WTC11 (cell line): ENCODE measurements at regions not wholly inside any gene's neighbourhood (a gene's known extent, or its start where the extent isn't known, plus 50 kb on each side); places are given as distances from the start of the nearest gene placed in this dataset.

Experiments
- ATAC-seq: fragments of 200-7000 bp; cut with Tn5 transposase; 2 replicates; pipeline ENCODE4 v1.10.0; 2021; ENCODE audit warnings: mild to moderate bottlenecking, moderate library complexity
- CTCF ChIA-PET: fragments of 300-600 bp; sonication (Branson Sonifier 250); formaldehyde crosslinking; loops from one replicate; lab custom pipeline; 2021; ENCODE audit warnings: antibody characterized with exemption; lab: Charles Lee
- POLR2A ChIA-PET: fragments of 350-600 bp; sonication (Branson Sonifier 250); formaldehyde crosslinking; loops from one replicate; lab custom pipeline; 2021; ENCODE audit warnings: antibody characterized with exemption; lab: Charles Lee
- DNase-seq: peaks from one replicate; pipeline ENCODE4 v3.0.0; 2021; ENCODE audit warnings: low spot score
- H3K27ac Mint-ChIP-seq: 2 replicates; pipeline ENCODE4 v1.8.0; 2021; ENCODE audit warnings: mixed read lengths
- H3K27me3 Mint-ChIP-seq: 2 replicates; pipeline ENCODE4 v1.8.0; 2021; ENCODE audit warnings: low read depth, mild to moderate bottlenecking, moderate library complexity, mixed read lengths
- H3K36me3 Mint-ChIP-seq: 2 replicates; pipeline ENCODE4 v1.8.0; 2021; ENCODE audit warnings: mixed read lengths
- H3K4me1 Mint-ChIP-seq: 2 replicates; pipeline ENCODE4 v1.8.0; 2022; ENCODE audit warnings: mixed read lengths
- H3K4me3 Mint-ChIP-seq: 2 replicates; pipeline ENCODE4 v1.8.0; 2021; ENCODE audit warnings: mild to moderate bottlenecking, moderate library complexity, mixed read lengths
- H3K9me3 Mint-ChIP-seq: 2 replicates; pipeline ENCODE4 v1.8.0; 2021; ENCODE audit warnings: mixed read lengths
- EMX1 ChIP-seq: fragments of 250-450 bp; sonication (Bioruptor Pico); IDR thresholded peaks from 2 replicates; pipeline ENCODE4 v1.8.0; 2021; ENCODE audit warnings: mild to moderate bottlenecking
- NFATC4 ChIP-seq: fragments of 250-450 bp; sonication (Bioruptor Pico); IDR thresholded peaks from 2 replicates; pipeline ENCODE4 v1.9.0; 2021; ENCODE audit warnings: mild to moderate bottlenecking
- NR3C1 ChIP-seq: sonication (generic); formaldehyde crosslinking; conservative IDR thresholded peaks from 2 replicates; pipeline ENCODE4 v1.8.1; 2023; ENCODE audit warnings: low read depth, mild to moderate bottlenecking, missing genetic modification reagents
- PRDM15 ChIP-seq: sonication (generic); formaldehyde crosslinking; IDR thresholded peaks from 2 replicates; pipeline ENCODE4 v1.8.0; 2022; ENCODE audit warnings: missing genetic modification reagents
- PREB ChIP-seq: sonication (generic); formaldehyde crosslinking; IDR thresholded peaks from 2 replicates; pipeline ENCODE4 v1.8.1; 2022; ENCODE audit warnings: mild to moderate bottlenecking, missing genetic modification reagents, moderate library complexity, borderline replicate concordance
- SP1 ChIP-seq: sonication (generic); formaldehyde crosslinking; conservative IDR thresholded peaks from 2 replicates; pipeline ENCODE4 v1.8.1; 2022; ENCODE audit warnings: missing genetic modification reagents
- ZNF317 ChIP-seq: sonication (generic); formaldehyde crosslinking; IDR thresholded peaks from 2 replicates; pipeline ENCODE4 v1.8.1; 2023; ENCODE audit warnings: low read depth, mild to moderate bottlenecking, moderate library complexity, missing genetic modification reagents, borderline replicate concordance
- TF ChIP-seq, protein P1 (sequence below): sonication (generic); formaldehyde crosslinking; IDR thresholded peaks from 2 replicates; pipeline ENCODE4 v1.8.0; 2023; ENCODE audit warnings: missing genetic modification reagents, mild to moderate bottlenecking, borderline replicate concordance
- TF ChIP-seq, protein P2 (sequence below): fragments of 250-450 bp; sonication (Bioruptor Pico); IDR thresholded peaks from 2 replicates; pipeline ENCODE4 v1.9.0; 2021; ENCODE audit warnings: mild to moderate bottlenecking, borderline replicate concordance
- TF ChIP-seq, protein P3 (sequence below): sonication (generic); formaldehyde crosslinking; IDR thresholded peaks from 2 replicates; pipeline ENCODE4 v1.8.1; 2023; ENCODE audit warnings: mild to moderate bottlenecking, missing genetic modification reagents, borderline replicate concordance

- Mint-ChIP-seq H3K27me3 (no peaks in the 10 kb centered on the region; the same call in 1 of the 2 replicates), H3K36me3 (no peaks in the 10 kb centered on the region), H3K4me3 (no peak overlapping the region), H3K4me1 (0 out of 2 replicates have a peak, but pooled peaks cover 4% of the 10 kb centered on the region), H3K27ac (no peak overlapping the region), H3K9me3 (no peaks in the 10 kb centered on the region)
- no peak for DNase-seq
- no peak for ATAC-seq
- ChIA-PET POLR2A (no interaction called here), CTCF (interaction anchor here (1.7 kb wide), 1 partner anchor 67 kb away, joined by 5 read pairs; no protein-coding TSS in a partner anchor)
- no peak for TF ChIP-seq PRDM15
Measured at GRCh38 chr4:85151786-85152185, 185.3 kb upstream of the WDFY3 start.

GRCh38 chr4:85152480-85152879, 186.0 kb upstream of the WDFY3 start:
- Mint-ChIP-seq H3K27me3 (no peaks in the 10 kb centered on the region; the same call in 1 of the 2 replicates), H3K36me3 (no peaks in the 10 kb centered on the region), H3K9me3 (no peaks in the 10 kb centered on the region), H3K4me3 (no peak overlapping the region), H3K4me1 (0 out of 2 replicates have a peak, but pooled peaks cover 4% of the 10 kb centered on the region), H3K27ac (no peak overlapping the region)
- TF ChIP-seq NFATC4 (no peak), SP1 (CRISPR knock-in tag) (no peak), PREB (CRISPR knock-in tag) (no peak), EMX1 (CRISPR knock-in tag) (no peak), ZNF317 (CRISPR knock-in tag) (no peak), NR3C1 (CRISPR knock-in tag) (no peak)
- TF ChIP-seq, protein P1, sequence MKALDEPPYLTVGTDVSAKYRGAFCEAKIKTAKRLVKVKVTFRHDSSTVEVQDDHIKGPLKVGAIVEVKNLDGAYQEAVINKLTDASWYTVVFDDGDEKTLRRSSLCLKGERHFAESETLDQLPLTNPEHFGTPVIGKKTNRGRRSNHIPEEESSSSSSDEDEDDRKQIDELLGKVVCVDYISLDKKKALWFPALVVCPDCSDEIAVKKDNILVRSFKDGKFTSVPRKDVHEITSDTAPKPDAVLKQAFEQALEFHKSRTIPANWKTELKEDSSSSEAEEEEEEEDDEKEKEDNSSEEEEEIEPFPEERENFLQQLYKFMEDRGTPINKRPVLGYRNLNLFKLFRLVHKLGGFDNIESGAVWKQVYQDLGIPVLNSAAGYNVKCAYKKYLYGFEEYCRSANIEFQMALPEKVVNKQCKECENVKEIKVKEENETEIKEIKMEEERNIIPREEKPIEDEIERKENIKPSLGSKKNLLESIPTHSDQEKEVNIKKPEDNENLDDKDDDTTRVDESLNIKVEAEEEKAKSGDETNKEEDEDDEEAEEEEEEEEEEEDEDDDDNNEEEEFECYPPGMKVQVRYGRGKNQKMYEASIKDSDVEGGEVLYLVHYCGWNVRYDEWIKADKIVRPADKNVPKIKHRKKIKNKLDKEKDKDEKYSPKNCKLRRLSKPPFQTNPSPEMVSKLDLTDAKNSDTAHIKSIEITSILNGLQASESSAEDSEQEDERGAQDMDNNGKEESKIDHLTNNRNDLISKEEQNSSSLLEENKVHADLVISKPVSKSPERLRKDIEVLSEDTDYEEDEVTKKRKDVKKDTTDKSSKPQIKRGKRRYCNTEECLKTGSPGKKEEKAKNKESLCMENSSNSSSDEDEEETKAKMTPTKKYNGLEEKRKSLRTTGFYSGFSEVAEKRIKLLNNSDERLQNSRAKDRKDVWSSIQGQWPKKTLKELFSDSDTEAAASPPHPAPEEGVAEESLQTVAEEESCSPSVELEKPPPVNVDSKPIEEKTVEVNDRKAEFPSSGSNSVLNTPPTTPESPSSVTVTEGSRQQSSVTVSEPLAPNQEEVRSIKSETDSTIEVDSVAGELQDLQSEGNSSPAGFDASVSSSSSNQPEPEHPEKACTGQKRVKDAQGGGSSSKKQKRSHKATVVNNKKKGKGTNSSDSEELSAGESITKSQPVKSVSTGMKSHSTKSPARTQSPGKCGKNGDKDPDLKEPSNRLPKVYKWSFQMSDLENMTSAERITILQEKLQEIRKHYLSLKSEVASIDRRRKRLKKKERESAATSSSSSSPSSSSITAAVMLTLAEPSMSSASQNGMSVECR (CRISPR knock-in tag), result no peak
- TF ChIP-seq, protein P2, sequence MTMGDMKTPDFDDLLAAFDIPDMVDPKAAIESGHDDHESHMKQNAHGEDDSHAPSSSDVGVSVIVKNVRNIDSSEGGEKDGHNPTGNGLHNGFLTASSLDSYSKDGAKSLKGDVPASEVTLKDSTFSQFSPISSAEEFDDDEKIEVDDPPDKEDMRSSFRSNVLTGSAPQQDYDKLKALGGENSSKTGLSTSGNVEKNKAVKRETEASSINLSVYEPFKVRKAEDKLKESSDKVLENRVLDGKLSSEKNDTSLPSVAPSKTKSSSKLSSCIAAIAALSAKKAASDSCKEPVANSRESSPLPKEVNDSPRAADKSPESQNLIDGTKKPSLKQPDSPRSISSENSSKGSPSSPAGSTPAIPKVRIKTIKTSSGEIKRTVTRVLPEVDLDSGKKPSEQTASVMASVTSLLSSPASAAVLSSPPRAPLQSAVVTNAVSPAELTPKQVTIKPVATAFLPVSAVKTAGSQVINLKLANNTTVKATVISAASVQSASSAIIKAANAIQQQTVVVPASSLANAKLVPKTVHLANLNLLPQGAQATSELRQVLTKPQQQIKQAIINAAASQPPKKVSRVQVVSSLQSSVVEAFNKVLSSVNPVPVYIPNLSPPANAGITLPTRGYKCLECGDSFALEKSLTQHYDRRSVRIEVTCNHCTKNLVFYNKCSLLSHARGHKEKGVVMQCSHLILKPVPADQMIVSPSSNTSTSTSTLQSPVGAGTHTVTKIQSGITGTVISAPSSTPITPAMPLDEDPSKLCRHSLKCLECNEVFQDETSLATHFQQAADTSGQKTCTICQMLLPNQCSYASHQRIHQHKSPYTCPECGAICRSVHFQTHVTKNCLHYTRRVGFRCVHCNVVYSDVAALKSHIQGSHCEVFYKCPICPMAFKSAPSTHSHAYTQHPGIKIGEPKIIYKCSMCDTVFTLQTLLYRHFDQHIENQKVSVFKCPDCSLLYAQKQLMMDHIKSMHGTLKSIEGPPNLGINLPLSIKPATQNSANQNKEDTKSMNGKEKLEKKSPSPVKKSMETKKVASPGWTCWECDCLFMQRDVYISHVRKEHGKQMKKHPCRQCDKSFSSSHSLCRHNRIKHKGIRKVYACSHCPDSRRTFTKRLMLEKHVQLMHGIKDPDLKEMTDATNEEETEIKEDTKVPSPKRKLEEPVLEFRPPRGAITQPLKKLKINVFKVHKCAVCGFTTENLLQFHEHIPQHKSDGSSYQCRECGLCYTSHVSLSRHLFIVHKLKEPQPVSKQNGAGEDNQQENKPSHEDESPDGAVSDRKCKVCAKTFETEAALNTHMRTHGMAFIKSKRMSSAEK (CRISPR knock-in tag), result no peak
- TF ChIP-seq, protein P3, sequence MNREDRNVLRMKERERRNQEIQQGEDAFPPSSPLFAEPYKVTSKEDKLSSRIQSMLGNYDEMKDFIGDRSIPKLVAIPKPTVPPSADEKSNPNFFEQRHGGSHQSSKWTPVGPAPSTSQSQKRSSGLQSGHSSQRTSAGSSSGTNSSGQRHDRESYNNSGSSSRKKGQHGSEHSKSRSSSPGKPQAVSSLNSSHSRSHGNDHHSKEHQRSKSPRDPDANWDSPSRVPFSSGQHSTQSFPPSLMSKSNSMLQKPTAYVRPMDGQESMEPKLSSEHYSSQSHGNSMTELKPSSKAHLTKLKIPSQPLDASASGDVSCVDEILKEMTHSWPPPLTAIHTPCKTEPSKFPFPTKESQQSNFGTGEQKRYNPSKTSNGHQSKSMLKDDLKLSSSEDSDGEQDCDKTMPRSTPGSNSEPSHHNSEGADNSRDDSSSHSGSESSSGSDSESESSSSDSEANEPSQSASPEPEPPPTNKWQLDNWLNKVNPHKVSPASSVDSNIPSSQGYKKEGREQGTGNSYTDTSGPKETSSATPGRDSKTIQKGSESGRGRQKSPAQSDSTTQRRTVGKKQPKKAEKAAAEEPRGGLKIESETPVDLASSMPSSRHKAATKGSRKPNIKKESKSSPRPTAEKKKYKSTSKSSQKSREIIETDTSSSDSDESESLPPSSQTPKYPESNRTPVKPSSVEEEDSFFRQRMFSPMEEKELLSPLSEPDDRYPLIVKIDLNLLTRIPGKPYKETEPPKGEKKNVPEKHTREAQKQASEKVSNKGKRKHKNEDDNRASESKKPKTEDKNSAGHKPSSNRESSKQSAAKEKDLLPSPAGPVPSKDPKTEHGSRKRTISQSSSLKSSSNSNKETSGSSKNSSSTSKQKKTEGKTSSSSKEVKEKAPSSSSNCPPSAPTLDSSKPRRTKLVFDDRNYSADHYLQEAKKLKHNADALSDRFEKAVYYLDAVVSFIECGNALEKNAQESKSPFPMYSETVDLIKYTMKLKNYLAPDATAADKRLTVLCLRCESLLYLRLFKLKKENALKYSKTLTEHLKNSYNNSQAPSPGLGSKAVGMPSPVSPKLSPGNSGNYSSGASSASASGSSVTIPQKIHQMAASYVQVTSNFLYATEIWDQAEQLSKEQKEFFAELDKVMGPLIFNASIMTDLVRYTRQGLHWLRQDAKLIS, result no peak
- DNase-seq (no peak), ATAC-seq (no peak)
- ChIA-PET POLR2A (no interaction called here), CTCF (interaction anchor here (1.7 kb wide), 1 partner anchor 68 kb away, joined by 5 read pairs; no protein-coding TSS in a partner anchor)
